Naive thymus-derived CD4-positive, alpha-beta T cell (primary cell): ENCODE measurements at regions not wholly inside any gene's neighbourhood (a gene's known extent, or its start where the extent isn't known, plus 50 kb on each side); places are given as distances from the start of the nearest gene placed in this dataset.

ENCODE experiments used
- ATAC-seq: fragments of 150-1000 bp; cut with Tn5 transposase; 2 replicates; pipeline ENCODE4 v1.10.0; 2021; ENCODE audit warnings: mild to moderate bottlenecking, moderate library complexity
- CTCF ChIA-PET: fragments of 350-600 bp; sonication (Branson Sonifier 250); formaldehyde crosslinking; loops from one replicate; lab custom pipeline; 2021; ENCODE audit warnings: antibody characterized with exemption; lab: Charles Lee
- POLR2A ChIA-PET: fragments of 350-600 bp; sonication (Branson Sonifier 250); formaldehyde crosslinking; loops from one replicate; lab custom pipeline; 2021; ENCODE audit warnings: antibody characterized with exemption, inconsistent platforms; lab: Charles Lee
- DNase-seq, 9 donors: peaks; one replicate each; pipeline versions ENCODE4 v3.0.0 to v3.0.0-alpha.2; 2020 to 2022; ENCODE audit warnings: mixed read lengths in 1 of 9
- H3K27ac ChIP-seq: one replicate; pipeline ENCODE4 v1.7.0; 2013; ENCODE audit warnings: mild to moderate bottlenecking, low read depth, low read length, moderate library complexity
- H3K27me3 ChIP-seq, 2 donors: one replicate each; pipeline ENCODE4 v1.7.0; 2013; ENCODE audit warnings: low read length in 2 of 2, mild to moderate bottlenecking in 2 of 2, moderate library complexity in 2 of 2; ENCODE audit not compliant: control insufficient read depth in 2 of 2, insufficient read depth in 2 of 2
- H3K36me3 ChIP-seq, 3 experiments: 1 replicate in 2 of 3; 2 replicates in 1 of 3; pipeline ENCODE4 v1.7.0; 2013; ENCODE audit warnings: low read length in 3 of 3, mild to moderate bottlenecking in 3 of 3, moderate library complexity in 1 of 3; ENCODE audit not compliant: insufficient read depth in 3 of 3, control insufficient read depth in 2 of 3
- H3K4me1 ChIP-seq, 2 donors: one replicate each; pipeline ENCODE4 v1.7.0; 2013; ENCODE audit warnings: low read length in 2 of 2, mild to moderate bottlenecking in 2 of 2, moderate library complexity in 1 of 2; ENCODE audit not compliant: control insufficient read depth in 2 of 2, insufficient read depth in 2 of 2
- H3K4me3 ChIP-seq: 2 replicates; pipeline ENCODE4 v1.7.0; 2013; ENCODE audit warnings: mild to moderate bottlenecking, low read length
- H3K9me3 ChIP-seq, 3 experiments: 1 replicate in 2 of 3; 2 replicates in 1 of 3; pipeline ENCODE4 v1.7.0; 2013; ENCODE audit warnings: low read length in 3 of 3; ENCODE audit not compliant: control insufficient read depth in 2 of 3
- H3K27ac Mint-ChIP-seq, 9 donors: one replicate each; pipeline ENCODE4 v1.8.0; 2020 to 2022; ENCODE audit warnings: mixed read lengths in 9 of 9, mild to moderate bottlenecking in 8 of 9, moderate library complexity in 5 of 9, inconsistent platforms in 2 of 9
- H3K27me3 Mint-ChIP-seq, 5 donors: one replicate each; pipeline ENCODE4 v1.8.0; 2021 to 2022; ENCODE audit warnings: mixed read lengths in 5 of 5, mild to moderate bottlenecking in 1 of 5
- H3K36me3 Mint-ChIP-seq, 5 donors: one replicate each; pipeline ENCODE4 v1.8.0; 2020 to 2022; ENCODE audit warnings: mixed read lengths in 5 of 5, mild to moderate bottlenecking in 3 of 5, inconsistent platforms in 1 of 5
- H3K4me1 Mint-ChIP-seq, 7 donors: one replicate each; pipeline ENCODE4 v1.8.0; 2020 to 2022; ENCODE audit warnings: mixed read lengths in 7 of 7, mild to moderate bottlenecking in 3 of 7, inconsistent platforms in 1 of 7
- H3K4me3 Mint-ChIP-seq, 10 donors: one replicate each; pipeline ENCODE4 v1.8.0; 2020 to 2022; ENCODE audit warnings: mild to moderate bottlenecking in 10 of 10, mixed read lengths in 10 of 10, moderate library complexity in 6 of 10, inconsistent platforms in 2 of 10
- H3K9me3 Mint-ChIP-seq, 11 donors: one replicate each; pipeline ENCODE4 v1.8.0; 2020 to 2022; ENCODE audit warnings: mixed read lengths in 11 of 11, mild to moderate bottlenecking in 4 of 11, inconsistent platforms in 1 of 11, moderate library complexity in 1 of 11
- intact Hi-C, 2 donors: fragments of 100-400 bp; cut with micrococcal nuclease; formaldehyde crosslinking; loops; one replicate each; pipeline ENCODE4 v1.15.1; 2023

GRCh38 chr18:22634464-22634863 is 216.7 kb upstream of the CTAGE1 start:
- no peaks in the 10 kb centered on the region for H3K27me3 ChIP-seq
- peaks cover 0 to 8% (median 5%) of the 10 kb centered on the region in 5 donors for H3K27me3 Mint-ChIP-seq
- no peaks in the 10 kb centered on the region for H3K4me1 ChIP-seq
- H3K4me1 Mint-ChIP-seq = no peaks in the 10 kb centered on the region
- ChIA-PET CTCF (no interaction called here), POLR2A (no interaction called here)
- intact Hi-C loops = no loop called here
- no peak overlapping the region for H3K27ac Mint-ChIP-seq
- H3K9me3 Mint-ChIP-seq = peaks cover 3 to 35% (median 12%) of the 10 kb centered on the region in 11 donors
- DNase-seq (no peak), ATAC-seq (no peak)
- H3K27ac ChIP-seq = no peak overlapping the region
- H3K9me3 ChIP-seq = no peaks in the 10 kb centered on the region
- H3K36me3 ChIP-seq = no peaks in the 10 kb centered on the region
- H3K4me3 Mint-ChIP-seq = no peak overlapping the region
- H3K4me3 ChIP-seq = no peak overlapping the region
- no peaks in the 10 kb centered on the region for H3K36me3 Mint-ChIP-seq

- POLR2A ChIA-PET = no interaction called here
Observed at GRCh38 chr18:22637787-22638186, 220.1 kb upstream of the CTAGE1 start.

GRCh38 chr18:22639026-22639463 is 221.3 kb upstream of the CTAGE1 start:
- Histone ChIP-seq H3K36me3 (no peaks in the 10 kb centered on the region), H3K4me3 (no peak overlapping the region), H3K4me1 (no peaks in the 10 kb centered on the region), H3K27ac (no peak overlapping the region), H3K27me3 (no peaks in the 10 kb centered on the region), H3K9me3 (no peaks in the 10 kb centered on the region)
- CTCF ChIA-PET = no interaction called here
- peaks cover 3 to 37% (median 13%) of the 10 kb centered on the region in 11 donors for H3K9me3 Mint-ChIP-seq
- ATAC-seq (no peak), DNase-seq (no peak)
- POLR2A ChIA-PET = no interaction called here
- no peaks in the 10 kb centered on the region for H3K36me3 Mint-ChIP-seq
- H3K27ac Mint-ChIP-seq = no peak overlapping the region
- H3K4me1 Mint-ChIP-seq = no peaks in the 10 kb centered on the region
- H3K27me3 Mint-ChIP-seq = peaks cover 0 to 8% (median 5%) of the 10 kb centered on the region in 5 donors
- H3K4me3 Mint-ChIP-seq = no peak overlapping the region
- intact Hi-C loops = no loop called here

More at GRCh38 chr18:22637787-22638186, 220.1 kb upstream of the CTAGE1 start:
- DNase-seq (no peak), ATAC-seq (no peak)
- no peak overlapping the region for H3K27ac ChIP-seq
- Mint-ChIP-seq H3K27me3 (peaks cover 0 to 8% (median 5%) of the 10 kb centered on the region in 5 donors), H3K9me3 (peaks cover 3 to 37% (median 13%) of the 10 kb centered on the region in 11 donors), H3K36me3 (no peaks in the 10 kb centered on the region), H3K27ac (no peak overlapping the region), H3K4me3 (no peak overlapping the region), H3K4me1 (no peaks in the 10 kb centered on the region)
- H3K9me3 ChIP-seq = no peaks in the 10 kb centered on the region
- H3K36me3 ChIP-seq = no peaks in the 10 kb centered on the region
- intact Hi-C loops = no loop called here
- H3K27me3 ChIP-seq = no peaks in the 10 kb centered on the region
- CTCF ChIA-PET = no interaction called here
- no peaks in the 10 kb centered on the region for H3K4me1 ChIP-seq
- H3K4me3 ChIP-seq = no peak overlapping the region

GRCh38 chr18:22639561-22639960 is 221.8 kb upstream of the CTAGE1 start:
- Histone ChIP-seq H3K4me3 (no peak overlapping the region), H3K27ac (no peak overlapping the region), H3K27me3 (no peaks in the 10 kb centered on the region), H3K4me1 (no peaks in the 10 kb centered on the region), H3K9me3 (no peaks in the 10 kb centered on the region), H3K36me3 (no peaks in the 10 kb centered on the region)
- Mint-ChIP-seq H3K27ac (no peak overlapping the region), H3K36me3 (no peaks in the 10 kb centered on the region), H3K4me1 (no peaks in the 10 kb centered on the region), H3K4me3 (no peak overlapping the region), H3K9me3 (peaks cover 3 to 37% (median 8%) of the 10 kb centered on the region in 11 donors), H3K27me3 (peaks cover 0 to 6% (median 3%) of the 10 kb centered on the region in 5 donors)
- DNase-seq = no peak
- POLR2A ChIA-PET = no interaction called here
- CTCF ChIA-PET = no interaction called here
- ATAC-seq = no peak
- intact Hi-C loops = no loop called here

- no peaks in the 10 kb centered on the region for H3K36me3 Mint-ChIP-seq
- H3K27me3 Mint-ChIP-seq = peaks cover 0 to 5% (median 3%) of the 10 kb centered on the region in 5 donors
- no peaks in the 10 kb centered on the region for H3K4me1 Mint-ChIP-seq
- POLR2A ChIA-PET = no interaction called here
- DNase-seq (no peak), ATAC-seq (no peak)
- peaks cover 3 to 36% (median 8%) of the 10 kb centered on the region in 11 donors for H3K9me3 Mint-ChIP-seq
- intact Hi-C loops = no loop called here
- Histone ChIP-seq H3K36me3 (no peaks in the 10 kb centered on the region), H3K27me3 (no peaks in the 10 kb centered on the region), H3K4me3 (no peak overlapping the region), H3K4me1 (no peaks in the 10 kb centered on the region), H3K9me3 (no peaks in the 10 kb centered on the region), H3K27ac (no peak overlapping the region)
- H3K4me3 Mint-ChIP-seq = no peak overlapping the region
- no peak overlapping the region for H3K27ac Mint-ChIP-seq
- CTCF ChIA-PET = no interaction called here
Observed at GRCh38 chr18:22640281-22640842, 222.6 kb upstream of the CTAGE1 start.

GRCh38 chr18:22641958-22642357 is 224.2 kb upstream of the CTAGE1 start:
- intact Hi-C loops = no loop called here
- Histone ChIP-seq H3K4me1 (no peaks in the 10 kb centered on the region), H3K9me3 (no peaks in the 10 kb centered on the region), H3K27ac (no peak overlapping the region), H3K4me3 (no peak overlapping the region), H3K36me3 (no peaks in the 10 kb centered on the region), H3K27me3 (no peaks in the 10 kb centered on the region)
- H3K27ac Mint-ChIP-seq = no peak overlapping the region
- peaks cover 0 to 22% (median 5%) of the 10 kb centered on the region in 11 donors for H3K9me3 Mint-ChIP-seq
- no peak overlapping the region for H3K4me3 Mint-ChIP-seq
- peaks cover 0 to 5% (median 3%) of the 10 kb centered on the region in 5 donors for H3K27me3 Mint-ChIP-seq
- H3K36me3 Mint-ChIP-seq = no peaks in the 10 kb centered on the region
- no peak for DNase-seq
- no peaks in the 10 kb centered on the region for H3K4me1 Mint-ChIP-seq
- ATAC-seq = no peak
- CTCF ChIA-PET = no interaction called here
- POLR2A ChIA-PET = no interaction called here

- Mint-ChIP-seq H3K4me3 (no peak overlapping the region), H3K36me3 (no peaks in the 10 kb centered on the region), H3K27me3 (no peaks in the 10 kb centered on the region), H3K9me3 (peaks cover 0 to 12% (median 3%) of the 10 kb centered on the region in 11 donors), H3K4me1 (no peaks in the 10 kb centered on the region), H3K27ac (no peak overlapping the region)
- Histone ChIP-seq H3K27ac (no peak overlapping the region), H3K9me3 (no peaks in the 10 kb centered on the region), H3K27me3 (no peaks in the 10 kb centered on the region), H3K36me3 (no peaks in the 10 kb centered on the region), H3K4me1 (no peaks in the 10 kb centered on the region), H3K4me3 (no peak overlapping the region)
- ChIA-PET POLR2A (no interaction called here), CTCF (no interaction called here)
- intact Hi-C loops = no loop called here
- ATAC-seq (no peak), DNase-seq (no peak)
Observed at GRCh38 chr18:22643731-22644130, 226.0 kb upstream of the CTAGE1 start.
